HepG2 (cell line): ENCODE measurements at regions not wholly inside any gene's neighbourhood (a gene's known extent, or its start where the extent isn't known, plus 50 kb on each side); places are given as distances from the start of the nearest gene placed in this dataset.

Source experiments
- ATAC-seq: fragments of 200-7000 bp; cut with Tn5 transposase; 3 replicates; pipeline ENCODE4 v1.9.1; 2020; ENCODE audit warnings: mild to moderate bottlenecking, moderate library complexity
- BruUV-seq: library from RNA; stranded (reverse); fragments of 400-500 nt; replicated peaks from 2 replicates; lab custom pipeline; 2021; lab: Mats Ljungman, UMichigan
- CTCF ChIA-PET: fragments of 300-600 bp; formaldehyde crosslinking; extraction: SDS; loops from one replicate; lab custom pipeline; 2021; ENCODE audit warnings: low total read pairs, inconsistent platforms, low intra/inter-chr PET ratio; lab: Yijun Ruan, JAX
- POLR2A ChIA-PET: fragments of 350-600 bp; sonication (Branson Sonifier 250); formaldehyde crosslinking; loops from one replicate; lab custom pipeline; 2020; ENCODE audit warnings: antibody characterized with exemption, inconsistent platforms; lab: Yijun Ruan, JAX
- DNase-seq: peaks from one replicate; pipeline ENCODE4 v3.0.0-alpha.2; 2015; ENCODE audit warnings: low spot score
- FAIRE-seq: peaks from 3 replicates; lab custom pipeline; 2011; peaks lifted over from hg19 to GRCh38; lab: Jason Lieb, UNC
- H2AFZ ChIP-seq: one replicate; pipeline ENCODE4 v1.6.1; 2011; ENCODE audit warnings: low read length, inconsistent platforms
- H3K27ac ChIP-seq: fragments of 300-600 bp; 3 replicates; pipeline ENCODE4 v1.8.0; 2011; ENCODE audit warnings: mixed run types, mild to moderate bottlenecking, mixed read lengths, low read length, inconsistent platforms; ENCODE audit not compliant: insufficient read depth; ENCODE audit errors: extremely low read length
- H3K27me3 ChIP-seq, 2 experiments: fragments of 200-600 bp in 1 of 2; 2 replicates in 1 of 2; 3 replicates in 1 of 2; pipeline versions ENCODE4 v1.6.0 to v1.8.0; 2011; ENCODE audit warnings: low read length in 2 of 2, mild to moderate bottlenecking in 2 of 2, moderate library complexity in 2 of 2, inconsistent platforms in 1 of 2; ENCODE audit not compliant: insufficient read depth in 2 of 2, control insufficient read depth in 1 of 2
- H3K36me3 ChIP-seq, 2 experiments: fragments of 200-600 bp in 1 of 2; replicated peaks in 1 of 2; 2 replicates in 1 of 2; 3 replicates in 1 of 2; pipeline versions ENCODE4 v1.5.1 to v1.8.0; 2011; ENCODE audit warnings: low read length in 2 of 2, inconsistent platforms in 1 of 2; ENCODE audit not compliant: insufficient read depth in 2 of 2, control insufficient read depth in 1 of 2
- H3K4me1 ChIP-seq: 2 replicates; pipeline ENCODE4 v1.5.1; 2012; ENCODE audit warnings: low read length, inconsistent platforms; ENCODE audit not compliant: insufficient read depth
- H3K4me2 ChIP-seq: 2 replicates; pipeline ENCODE4 v1.6.0; 2011; ENCODE audit warnings: low read depth, low read length, inconsistent platforms
- H3K4me3 ChIP-seq, 3 experiments: fragments of 200-600 bp in 1 of 3; sonication (generic), shearing (Covaris generic) in 1 of 3; replicated peaks in 1 of 3; 2 replicates each; pipeline ENCODE4 v1.5.1; 2011 to 2016; ENCODE audit warnings: low read length in 3 of 3, inconsistent platforms in 2 of 3, low read depth in 2 of 3, mild to moderate bottlenecking in 2 of 3, control low read depth in 1 of 3, mixed read lengths in 1 of 3; ENCODE audit not compliant: insufficient read depth in 1 of 3
- H3K79me2 ChIP-seq: one replicate; pipeline ENCODE4 v1.6.1; 2011; ENCODE audit warnings: low read length, inconsistent platforms; ENCODE audit not compliant: insufficient read depth
- H3K9ac ChIP-seq: 2 replicates; pipeline ENCODE4 v1.6.0; 2011; ENCODE audit warnings: mild to moderate bottlenecking, low read depth, low read length, inconsistent platforms; ENCODE audit not compliant: insufficient read depth
- H3K9me3 ChIP-seq: 2 replicates; pipeline ENCODE4 v1.5.1; 2012; ENCODE audit warnings: mild to moderate bottlenecking, low read length
- H4K20me1 ChIP-seq: 2 replicates; pipeline ENCODE4 v1.6.0; 2011; ENCODE audit warnings: inconsistent platforms, mild to moderate bottlenecking, low read length, moderate library complexity; ENCODE audit not compliant: insufficient read depth
- ATF3 ChIP-seq: sonication (generic); formaldehyde crosslinking; IDR thresholded peaks from 2 replicates; pipeline ENCODE4 v1.4.0; 2020; ENCODE audit warnings: missing genetic modification reagents
- ATF7-NPFF ChIP-seq: sonication (generic); formaldehyde crosslinking; IDR thresholded peaks from 2 replicates; pipeline ENCODE4 v1.8.1; 2023; ENCODE audit warnings: mild to moderate bottlenecking, low read depth, missing genetic modification reagents, moderate library complexity
- CTCF ChIP-seq: sonication (generic); formaldehyde crosslinking; IDR thresholded peaks from 2 replicates; pipeline ENCODE4 v1.5.0; 2020; ENCODE audit warnings: mild to moderate bottlenecking, missing genetic modification reagents, moderate library complexity
- DRAP1 ChIP-seq: IDR thresholded peaks from 2 replicates; pipeline ENCODE4 v1.6.1; 2016; ENCODE audit warnings: missing genetic modification reagents, missing compliant biosample characterization
- FOXC1 ChIP-seq: sonication (generic); formaldehyde crosslinking; IDR thresholded peaks from 2 replicates; pipeline ENCODE4 v1.8.0; 2022; ENCODE audit warnings: mild to moderate bottlenecking, missing genetic modification reagents, borderline replicate concordance
- HMG20B ChIP-seq: conservative IDR thresholded peaks from 2 replicates; pipeline ENCODE4 v1.6.1; 2016; ENCODE audit warnings: missing genetic modification reagents, missing compliant biosample characterization
- JUN ChIP-seq: sonication (generic); formaldehyde crosslinking; IDR thresholded peaks from 2 replicates; pipeline ENCODE4 v1.4.0; 2020; ENCODE audit warnings: mild to moderate bottlenecking, missing genetic modification reagents
- KDM3A ChIP-seq: IDR thresholded peaks from 2 replicates; pipeline ENCODE4 v1.6.1; 2018; ENCODE audit warnings: low read depth, missing compliant biosample characterization
- MTERF4 ChIP-seq: sonication (generic); formaldehyde crosslinking; IDR thresholded peaks from 2 replicates; pipeline ENCODE4 v1.8.0; 2023; ENCODE audit warnings: mild to moderate bottlenecking, missing genetic modification reagents
- SIN3B ChIP-seq: fragments of 150-350 bp; IDR thresholded peaks from 2 replicates; pipeline ENCODE4 v1.6.1; 2014; ENCODE audit warnings: low read length
- TCF7L2 ChIP-seq: IDR thresholded peaks from 2 replicates; pipeline ENCODE4 v1.6.1; 2011; ENCODE audit warnings: mild to moderate bottlenecking, low read depth, low read length, moderate library complexity
- ZNF317 ChIP-seq: sonication (generic); formaldehyde crosslinking; IDR thresholded peaks from 2 replicates; pipeline ENCODE4 v1.5.0; 2020; ENCODE audit warnings: mild to moderate bottlenecking, missing genetic modification reagents
- ZNF563 ChIP-seq: sonication (generic); formaldehyde crosslinking; IDR thresholded peaks from 2 replicates; pipeline ENCODE4 v1.8.0; 2022; ENCODE audit warnings: mild to moderate bottlenecking, moderate library complexity, missing genetic modification reagents
- WGBS: methylation state at CpG from one replicate; pipeline ENCODE4 v1.1.6; 2017; ENCODE audit warnings: low lambda C conversion rate; 5-methylcytosine and 5-hydroxymethylcytosine counted together
- in situ Hi-C: cut with HindIII; loops from 2 replicates; pipeline ENCODE4 v1.10.0; 2017; ENCODE audit warnings: low pct_unique_long_range_greater_than_20kb; ENCODE audit not compliant: extremely low pct_ligation_motif_present
- intact Hi-C: fragments of 100-400 bp; cut with micrococcal nuclease; formaldehyde crosslinking; loops from one replicate; pipeline ENCODE4 v1.10.0; 2022; ENCODE audit not compliant: unreplicated experiment

GRCh38 chr5:159737263-159737662, 179.0 kb upstream of the ADRA1B start:
- Histone ChIP-seq H3K4me3 (no peak overlapping the region), H2AFZ (no peak overlapping the region), H3K4me2 (no peak overlapping the region), H3K27ac (no peak overlapping the region), H3K4me1 (no peaks in the 10 kb centered on the region), H4K20me1 (no peaks in the 10 kb centered on the region), H3K79me2 (no peaks in the 10 kb centered on the region), H3K27me3 (no peaks in the 10 kb centered on the region; a peak in 1 of 5 replicates), H3K9ac (no peak overlapping the region), H3K9me3 (no peaks in the 10 kb centered on the region), H3K36me3 (no peaks in the 10 kb centered on the region)
- CTCF ChIA-PET: no interaction called here
- DNase-seq: no peak
- FAIRE-seq: no peak
- no peak for TF ChIP-seq ATF7-NPFF (CRISPR knock-in tag)
- WGBS: 19% methylated on average over 2 of the region's 5 CpGs
- POLR2A ChIA-PET: no interaction called here
- BruUV-seq: no TSS peak
- in situ Hi-C loops: no loop called here
- intact Hi-C loops: no loop called here
- no peak for ATAC-seq

- FAIRE-seq: no peak
- Histone ChIP-seq H3K36me3 (no peaks in the 10 kb centered on the region), H2AFZ (no peak overlapping the region), H3K27ac (no peak overlapping the region), H3K27me3 (no peaks in the 10 kb centered on the region), H4K20me1 (no peaks in the 10 kb centered on the region), H3K4me1 (no peaks in the 10 kb centered on the region), H3K79me2 (no peaks in the 10 kb centered on the region), H3K9ac (no peak overlapping the region), H3K4me2 (no peak overlapping the region), H3K9me3 (no peaks in the 10 kb centered on the region), H3K4me3 (no peak overlapping the region)
- no peak for DNase-seq
- BruUV-seq: no TSS peak
- CTCF ChIA-PET: no interaction called here
- ATAC-seq: no peak
- intact Hi-C loops: no loop called here
- WGBS: 12% methylated on average over 4 of the region's 5 CpGs
- POLR2A ChIA-PET: no interaction called here
- in situ Hi-C loops: no loop called here
- TF ChIP-seq HMG20B (CRISPR knock-in tag) (no peak), FOXC1 (CRISPR knock-in tag) (no peak), TCF7L2 (no peak), JUN (CRISPR knock-in tag) (no peak), CTCF (CRISPR knock-in tag) (no peak), ZNF317 (CRISPR knock-in tag) (no peak), SIN3B (no peak), ATF3 (CRISPR knock-in tag) (no peak), DRAP1 (no peak), KDM3A (CRISPR knock-in tag) (no peak), MTERF4 (CRISPR knock-in tag) (no peak), ZNF563 (no peak)
Observed at GRCh38 chr5:159741829-159742322, 174.4 kb upstream of the ADRA1B start.
